HepG2 (cell line): ENCODE measurements at regions not wholly inside any gene's neighbourhood (a gene's known extent, or its start where the extent isn't known, plus 50 kb on each side); places are given as distances from the start of the nearest gene placed in this dataset.

Experiments used
- EHMT2 ChIP-seq: fragments of 200-600 bp; sonication (generic); IDR thresholded peaks from 2 replicates; pipeline ENCODE4 v1.7.0; 2017; ENCODE audit warnings: antibody characterized with exemption, low read depth, low read length, borderline replicate concordance
- NFYB ChIP-seq: sonication (generic); formaldehyde crosslinking; IDR thresholded peaks from 2 replicates; pipeline ENCODE4 v1.4.0; 2020; ENCODE audit warnings: missing genetic modification reagents
- ZNF816 ChIP-seq: sonication (generic); formaldehyde crosslinking; IDR thresholded peaks from 2 replicates; pipeline ENCODE4 v1.8.0; 2022; ENCODE audit warnings: missing genetic modification reagents, mild to moderate bottlenecking, borderline replicate concordance
- TF ChIP-seq, protein P1 (sequence below): sonication (generic); formaldehyde crosslinking; IDR thresholded peaks from 2 replicates; pipeline ENCODE4 v1.4.0; 2020; ENCODE audit warnings: mild to moderate bottlenecking, missing genetic modification reagents
- TF ChIP-seq, protein P2 (sequence below): sonication (generic); formaldehyde crosslinking; IDR thresholded peaks from 2 replicates; pipeline ENCODE4 v1.4.0; 2020; ENCODE audit warnings: missing genetic modification reagents
- TF ChIP-seq, protein P3 (sequence below): sonication (generic); formaldehyde crosslinking; IDR thresholded peaks from 2 replicates; pipeline ENCODE4 v1.4.0; 2020; ENCODE audit warnings: missing genetic modification reagents, borderline replicate concordance
- TF ChIP-seq, protein P4 (sequence below): sonication (generic); formaldehyde crosslinking; IDR thresholded peaks from 2 replicates; pipeline ENCODE4 v1.9.0; 2021; ENCODE audit warnings: missing genetic modification reagents, borderline replicate concordance

DNA sequence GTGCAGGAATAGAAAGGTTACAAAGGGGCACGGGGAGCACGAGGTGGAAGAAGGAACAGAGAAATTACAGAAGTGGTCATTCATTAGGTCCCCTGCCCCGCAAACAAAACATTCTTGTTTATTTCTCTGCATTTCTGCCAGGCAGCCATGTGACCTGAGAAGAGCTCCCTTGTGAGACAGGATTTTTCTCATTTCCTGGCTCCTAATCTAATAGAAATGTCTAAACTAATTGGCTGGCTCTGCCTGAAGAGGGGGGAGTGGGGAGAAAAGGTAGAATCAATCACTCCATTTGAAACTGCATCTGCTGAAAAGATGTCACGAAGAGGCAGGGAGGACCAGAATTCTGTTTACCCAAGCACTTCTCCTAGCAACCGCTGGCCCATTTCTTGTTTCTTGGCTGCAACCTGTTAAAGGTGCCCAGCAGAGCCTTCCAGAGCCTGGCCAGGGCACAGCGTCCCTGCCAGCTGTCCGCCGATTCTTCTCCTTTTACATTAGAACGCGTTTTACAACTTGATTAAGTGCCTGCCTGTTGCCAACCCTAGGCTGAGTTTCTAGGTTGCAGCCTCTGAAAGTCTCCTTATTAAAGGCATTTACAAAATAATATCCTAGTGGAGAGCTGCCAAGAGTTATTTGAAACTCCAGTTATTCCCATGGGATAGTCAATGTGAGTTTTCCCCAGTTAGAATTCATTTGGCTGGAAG, 1227.6 kb downstream of the TYW1 start:
- TF ChIP-seq, protein P1, sequence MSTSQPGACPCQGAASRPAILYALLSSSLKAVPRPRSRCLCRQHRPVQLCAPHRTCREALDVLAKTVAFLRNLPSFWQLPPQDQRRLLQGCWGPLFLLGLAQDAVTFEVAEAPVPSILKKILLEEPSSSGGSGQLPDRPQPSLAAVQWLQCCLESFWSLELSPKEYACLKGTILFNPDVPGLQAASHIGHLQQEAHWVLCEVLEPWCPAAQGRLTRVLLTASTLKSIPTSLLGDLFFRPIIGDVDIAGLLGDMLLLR (CRISPR knock-in tag) = no peak
- TF ChIP-seq, protein P2, sequence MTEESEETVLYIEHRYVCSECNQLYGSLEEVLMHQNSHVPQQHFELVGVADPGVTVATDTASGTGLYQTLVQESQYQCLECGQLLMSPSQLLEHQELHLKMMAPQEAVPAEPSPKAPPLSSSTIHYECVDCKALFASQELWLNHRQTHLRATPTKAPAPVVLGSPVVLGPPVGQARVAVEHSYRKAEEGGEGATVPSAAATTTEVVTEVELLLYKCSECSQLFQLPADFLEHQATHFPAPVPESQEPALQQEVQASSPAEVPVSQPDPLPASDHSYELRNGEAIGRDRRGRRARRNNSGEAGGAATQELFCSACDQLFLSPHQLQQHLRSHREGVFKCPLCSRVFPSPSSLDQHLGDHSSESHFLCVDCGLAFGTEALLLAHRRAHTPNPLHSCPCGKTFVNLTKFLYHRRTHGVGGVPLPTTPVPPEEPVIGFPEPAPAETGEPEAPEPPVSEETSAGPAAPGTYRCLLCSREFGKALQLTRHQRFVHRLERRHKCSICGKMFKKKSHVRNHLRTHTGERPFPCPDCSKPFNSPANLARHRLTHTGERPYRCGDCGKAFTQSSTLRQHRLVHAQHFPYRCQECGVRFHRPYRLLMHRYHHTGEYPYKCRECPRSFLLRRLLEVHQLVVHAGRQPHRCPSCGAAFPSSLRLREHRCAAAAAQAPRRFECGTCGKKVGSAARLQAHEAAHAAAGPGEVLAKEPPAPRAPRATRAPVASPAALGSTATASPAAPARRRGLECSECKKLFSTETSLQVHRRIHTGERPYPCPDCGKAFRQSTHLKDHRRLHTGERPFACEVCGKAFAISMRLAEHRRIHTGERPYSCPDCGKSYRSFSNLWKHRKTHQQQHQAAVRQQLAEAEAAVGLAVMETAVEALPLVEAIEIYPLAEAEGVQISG (CRISPR knock-in tag) = no peak
- TF ChIP-seq NFYB = no peak
- no peak for TF ChIP-seq EHMT2
- TF ChIP-seq, protein P3, sequence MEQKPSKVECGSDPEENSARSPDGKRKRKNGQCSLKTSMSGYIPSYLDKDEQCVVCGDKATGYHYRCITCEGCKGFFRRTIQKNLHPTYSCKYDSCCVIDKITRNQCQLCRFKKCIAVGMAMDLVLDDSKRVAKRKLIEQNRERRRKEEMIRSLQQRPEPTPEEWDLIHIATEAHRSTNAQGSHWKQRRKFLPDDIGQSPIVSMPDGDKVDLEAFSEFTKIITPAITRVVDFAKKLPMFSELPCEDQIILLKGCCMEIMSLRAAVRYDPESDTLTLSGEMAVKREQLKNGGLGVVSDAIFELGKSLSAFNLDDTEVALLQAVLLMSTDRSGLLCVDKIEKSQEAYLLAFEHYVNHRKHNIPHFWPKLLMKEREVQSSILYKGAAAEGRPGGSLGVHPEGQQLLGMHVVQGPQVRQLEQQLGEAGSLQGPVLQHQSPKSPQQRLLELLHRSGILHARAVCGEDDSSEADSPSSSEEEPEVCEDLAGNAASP (CRISPR knock-in tag) = no peak
- TF ChIP-seq, protein P4, sequence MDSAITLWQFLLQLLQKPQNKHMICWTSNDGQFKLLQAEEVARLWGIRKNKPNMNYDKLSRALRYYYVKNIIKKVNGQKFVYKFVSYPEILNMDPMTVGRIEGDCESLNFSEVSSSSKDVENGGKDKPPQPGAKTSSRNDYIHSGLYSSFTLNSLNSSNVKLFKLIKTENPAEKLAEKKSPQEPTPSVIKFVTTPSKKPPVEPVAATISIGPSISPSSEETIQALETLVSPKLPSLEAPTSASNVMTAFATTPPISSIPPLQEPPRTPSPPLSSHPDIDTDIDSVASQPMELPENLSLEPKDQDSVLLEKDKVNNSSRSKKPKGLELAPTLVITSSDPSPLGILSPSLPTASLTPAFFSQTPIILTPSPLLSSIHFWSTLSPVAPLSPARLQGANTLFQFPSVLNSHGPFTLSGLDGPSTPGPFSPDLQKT (CRISPR knock-in tag) = no peak
- no peak for TF ChIP-seq ZNF816 (CRISPR knock-in tag)
